WI38 (cell line): ENCODE measurements at regions not wholly inside any gene's neighbourhood (a gene's known extent, or its start where the extent isn't known, plus 50 kb on each side); places are given as distances from the start of the nearest gene placed in this dataset.

ENCODE experiments used
- H3K4me3 ChIP-seq: 2 replicates; pipeline ENCODE4 v1.5.1; 2011; ENCODE audit warnings: low read depth, mild to moderate bottlenecking, control low read depth, low read length
- TF ChIP-seq, protein P1 (sequence below): IDR thresholded peaks from 2 replicates; pipeline ENCODE4 v1.5.1; 2012; ENCODE audit warnings: low read depth, mild to moderate bottlenecking, control low read depth, low read length

DNA sequence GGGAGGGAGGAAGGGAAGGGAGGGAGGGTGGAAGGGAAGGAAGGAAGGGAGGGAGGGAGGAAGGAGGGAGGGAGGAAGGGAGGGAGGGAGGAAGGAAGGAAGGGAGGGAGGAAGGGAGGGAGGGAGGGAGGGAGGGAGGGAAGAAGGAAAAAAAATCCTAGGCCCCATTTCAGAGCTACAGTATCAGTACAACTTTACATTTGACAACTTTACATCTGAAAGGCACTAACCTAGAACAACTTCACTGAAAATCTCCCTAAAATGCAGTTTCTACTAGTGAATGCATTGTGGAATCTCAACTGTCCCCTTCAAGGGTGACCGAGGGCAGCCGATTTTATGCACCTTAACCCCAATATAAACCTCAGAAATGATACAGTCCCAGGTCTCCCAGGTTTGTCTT is 259.8 kb upstream of the GALNT17 start:
- TF ChIP-seq, protein P1, sequence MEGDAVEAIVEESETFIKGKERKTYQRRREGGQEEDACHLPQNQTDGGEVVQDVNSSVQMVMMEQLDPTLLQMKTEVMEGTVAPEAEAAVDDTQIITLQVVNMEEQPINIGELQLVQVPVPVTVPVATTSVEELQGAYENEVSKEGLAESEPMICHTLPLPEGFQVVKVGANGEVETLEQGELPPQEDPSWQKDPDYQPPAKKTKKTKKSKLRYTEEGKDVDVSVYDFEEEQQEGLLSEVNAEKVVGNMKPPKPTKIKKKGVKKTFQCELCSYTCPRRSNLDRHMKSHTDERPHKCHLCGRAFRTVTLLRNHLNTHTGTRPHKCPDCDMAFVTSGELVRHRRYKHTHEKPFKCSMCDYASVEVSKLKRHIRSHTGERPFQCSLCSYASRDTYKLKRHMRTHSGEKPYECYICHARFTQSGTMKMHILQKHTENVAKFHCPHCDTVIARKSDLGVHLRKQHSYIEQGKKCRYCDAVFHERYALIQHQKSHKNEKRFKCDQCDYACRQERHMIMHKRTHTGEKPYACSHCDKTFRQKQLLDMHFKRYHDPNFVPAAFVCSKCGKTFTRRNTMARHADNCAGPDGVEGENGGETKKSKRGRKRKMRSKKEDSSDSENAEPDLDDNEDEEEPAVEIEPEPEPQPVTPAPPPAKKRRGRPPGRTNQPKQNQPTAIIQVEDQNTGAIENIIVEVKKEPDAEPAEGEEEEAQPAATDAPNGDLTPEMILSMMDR = no peak
- H3K4me3 ChIP-seq = no peak overlapping the region

DNA sequence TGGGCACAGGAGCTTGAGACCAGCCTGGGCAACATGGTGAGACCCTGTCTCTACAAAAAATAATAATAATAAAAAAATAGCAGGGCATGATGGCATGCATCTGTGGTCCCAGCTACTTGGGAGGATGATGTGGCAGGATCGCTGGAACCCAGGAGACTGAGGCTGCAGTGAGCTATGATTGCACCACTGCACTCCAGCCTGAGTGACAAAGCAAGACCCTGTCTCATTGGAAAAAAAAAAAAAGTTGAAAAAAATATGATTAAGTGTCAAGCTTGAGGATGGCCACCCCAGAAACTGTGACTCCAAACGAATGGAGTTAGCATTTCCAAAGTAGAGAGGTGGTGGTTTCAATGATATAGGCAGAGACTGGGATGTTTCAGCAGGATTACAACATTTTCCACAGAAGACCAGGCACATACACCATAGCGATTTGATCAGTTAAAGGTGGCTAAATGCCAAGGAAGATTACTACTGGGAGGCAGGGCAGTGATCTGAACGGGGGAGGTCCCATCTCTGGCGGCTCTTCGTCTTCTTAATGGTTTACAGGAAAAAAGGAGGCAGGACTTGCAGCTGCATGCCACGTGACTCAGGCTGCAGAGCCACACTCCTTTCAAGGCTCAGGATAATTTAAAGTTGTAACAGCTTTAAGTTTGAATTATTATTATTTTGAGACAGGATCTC is 250.6 kb upstream of the GALNT17 start:
- no peak overlapping the region for H3K4me3 ChIP-seq
- TF ChIP-seq, protein P1 = no peak

DNA sequence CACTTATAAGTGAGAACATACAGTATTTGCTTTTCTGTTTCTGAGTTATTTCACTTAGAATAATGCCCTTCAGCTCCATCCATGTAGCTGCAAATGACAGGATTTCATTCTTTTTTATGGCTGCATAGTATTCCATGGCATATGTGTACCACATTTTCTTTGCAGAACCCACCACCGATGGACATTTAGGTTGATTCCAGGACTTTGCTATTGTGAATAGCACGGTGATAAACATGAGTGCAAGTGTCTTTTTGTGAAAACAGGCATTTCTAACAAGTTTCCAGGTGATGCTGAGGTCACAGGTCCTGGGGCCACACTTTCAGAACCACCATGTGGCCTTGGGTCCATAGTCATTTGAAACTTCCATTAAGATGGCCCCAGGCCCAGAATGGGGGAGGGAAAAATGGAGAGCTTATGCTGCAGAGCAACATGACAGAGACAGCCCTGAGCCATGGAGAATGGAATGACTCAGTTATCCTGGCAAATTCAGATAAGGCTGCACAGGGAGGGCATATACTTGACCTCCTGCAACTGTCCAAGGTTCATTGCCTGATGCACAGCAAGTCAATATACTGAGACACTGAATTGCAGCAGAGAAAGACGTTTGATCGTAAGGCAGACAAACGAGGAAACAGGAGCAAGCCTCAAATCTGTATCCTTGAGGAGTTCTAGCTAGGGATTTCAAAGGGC is 248.0 kb upstream of the GALNT17 start:
- no peak overlapping the region for H3K4me3 ChIP-seq
- TF ChIP-seq, protein P1 = no peak

DNA sequence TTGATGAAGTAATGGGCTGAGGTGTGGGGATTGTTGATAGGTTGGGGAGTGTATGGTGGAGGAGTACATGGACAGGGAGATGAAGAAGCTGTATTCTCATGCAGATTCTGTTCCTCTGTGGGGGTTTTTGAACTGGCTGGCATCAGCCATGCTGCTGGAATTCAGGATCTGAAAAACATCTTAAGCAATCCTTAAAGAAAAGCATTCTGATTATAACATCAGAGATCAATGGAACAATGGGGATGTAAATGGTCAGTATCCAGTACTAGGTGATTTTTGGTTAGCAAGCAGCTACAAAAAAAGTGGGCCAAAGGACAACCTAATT is 247.5 kb upstream of the GALNT17 start:
- no peak overlapping the region for H3K4me3 ChIP-seq
- TF ChIP-seq, protein P1 = no peak

DNA sequence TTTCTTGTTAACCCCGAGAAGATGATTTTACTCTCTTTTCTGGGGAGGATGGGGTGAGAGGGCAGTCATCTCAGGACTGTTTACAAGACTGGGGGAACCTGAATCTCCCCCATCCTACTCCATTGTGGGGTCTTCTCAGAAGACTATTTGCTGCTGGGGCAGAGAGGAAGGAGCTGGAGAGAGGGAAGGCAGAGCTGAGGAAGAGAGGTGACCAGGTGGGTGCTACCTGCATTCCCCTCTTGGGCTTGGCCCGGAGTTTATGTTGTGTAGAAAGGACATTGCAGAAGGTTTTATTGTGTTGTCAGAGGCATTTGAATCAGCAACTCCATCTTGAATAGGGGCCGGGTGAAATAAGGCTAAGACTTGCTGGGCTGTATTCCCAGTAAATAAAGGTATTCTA is 247.1 kb upstream of the GALNT17 start:
- H3K4me3 ChIP-seq = no peak overlapping the region
- TF ChIP-seq, protein P1 = no peak

DNA sequence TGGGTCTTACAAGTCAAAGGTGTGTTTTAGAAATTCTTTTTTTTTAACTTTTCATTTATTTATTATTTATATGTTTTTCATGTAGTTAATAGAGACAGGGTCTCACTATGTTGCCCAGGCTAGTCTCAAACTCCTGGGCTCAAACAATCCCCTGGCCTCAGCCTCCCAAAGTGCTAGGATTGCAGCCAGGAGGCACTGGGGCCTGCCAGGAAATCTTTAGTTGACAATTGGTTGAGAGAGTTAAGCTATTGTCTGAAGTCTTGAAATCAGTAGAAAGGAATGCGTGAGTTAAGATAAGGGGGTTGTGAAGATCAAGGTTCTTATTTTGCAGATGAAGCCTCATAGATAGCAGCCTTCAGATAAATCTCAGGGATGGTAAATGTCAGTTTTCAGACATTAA is 245.4 kb upstream of the GALNT17 start:
- no peak overlapping the region for H3K4me3 ChIP-seq

DNA sequence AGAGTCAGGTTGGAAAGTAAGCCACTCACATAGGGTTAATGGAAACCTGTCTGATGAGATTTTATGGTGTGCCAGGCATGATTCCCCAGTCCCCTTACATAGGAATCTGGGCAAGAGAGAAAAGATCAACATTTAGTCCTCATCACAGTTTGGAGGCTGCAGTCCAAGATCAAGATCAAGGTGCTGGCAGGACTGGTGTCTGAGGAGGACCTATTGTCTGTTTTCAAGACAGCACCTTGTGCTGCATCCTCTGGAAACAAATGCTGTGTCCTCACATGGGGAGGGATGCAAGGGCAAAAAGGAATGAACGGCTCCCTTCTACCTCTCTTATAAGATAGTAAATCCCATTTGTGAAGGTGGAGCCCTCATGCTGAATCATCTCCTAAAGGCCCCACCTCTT is 244.8 kb upstream of the GALNT17 start:
- TF ChIP-seq, protein P1 = no peak
- H3K4me3 ChIP-seq = no peak overlapping the region

More for the DNA sequence above, 245.4 kb upstream of the GALNT17 start:
- TF ChIP-seq, protein P1 = no peak
